ENCODE measurements at regions not wholly inside any gene's neighbourhood (a gene's known extent, or its start where the extent isn't known, plus 50 kb on each side); places are given as distances from the start of the nearest gene placed in this dataset.

- Histone ChIP-seq H4K20me1 (ENCODE audit: insufficient read depth, low read length, poor library complexity, severe bottlenecking) (no peaks in the 10 kb centered on the region), H3K4me2 (ENCODE audit: low read depth, low read length, poor library complexity, severe bottlenecking) (no peak overlapping the region), H3K4me1 (ENCODE audit: insufficient read depth, low read length, poor library complexity, severe bottlenecking) (no peaks in the 10 kb centered on the region), H3K9me3 (ENCODE audit: insufficient read depth, low read depth, low read length) (peaks cover 6% of the 10 kb centered on the region; the same call in 1 of the 2 replicates), H2AFZ (ENCODE audit: low read length) (no peak overlapping the region), H3F3A (ENCODE audit: low read depth) (no peaks in the 10 kb centered on the region), H3K9me2 (replicated peaks; ENCODE audit: low read depth, low read length) (no peaks in the 10 kb centered on the region), H3K27me3 (ENCODE audit: insufficient read depth, low read length, poor library complexity, severe bottlenecking) (no peaks in the 10 kb centered on the region), H3K9ac (ENCODE audit: low read depth, low read length, poor library complexity, severe bottlenecking) (no peak overlapping the region), H3K4me3 (ENCODE audit: low read length, poor library complexity, severe bottlenecking) (no peak overlapping the region), H3K36me3 (ENCODE audit: insufficient read depth, low read length) (no peaks in the 10 kb centered on the region), H3K79me2 (ENCODE audit: insufficient read depth, low read length) (no peaks in the 10 kb centered on the region)
- no peak for TF ChIP-seq EZH2phosphoT487 (IDR thresholded peaks at IDR 0.05; ENCODE audit: borderline replicate concordance)
- no peak for TF ChIP-seq CTCF (conservative IDR thresholded peaks at IDR 0.05; ENCODE audit: low read length)
These were observed 326.7 kb upstream of the CAMK1G start for GRCh38 chr1:209256766-209257350.

GRCh38 chr1:209257454-209257853 lies 326.1 kb upstream of the CAMK1G start:
- Histone ChIP-seq H3K4me1 (ENCODE audit: insufficient read depth, low read length, poor library complexity, severe bottlenecking) (no peaks in the 10 kb centered on the region), H3K27me3 (ENCODE audit: insufficient read depth, low read length, poor library complexity, severe bottlenecking) (no peaks in the 10 kb centered on the region), H3K9ac (ENCODE audit: low read depth, low read length, poor library complexity, severe bottlenecking) (no peak overlapping the region), H3K9me3 (ENCODE audit: insufficient read depth, low read depth, low read length) (peaks cover 6% of the 10 kb centered on the region; the same call in 1 of the 2 replicates), H4K20me1 (ENCODE audit: insufficient read depth, low read length, poor library complexity, severe bottlenecking) (no peaks in the 10 kb centered on the region), H3F3A (ENCODE audit: low read depth) (no peaks in the 10 kb centered on the region), H3K36me3 (ENCODE audit: insufficient read depth, low read length) (no peaks in the 10 kb centered on the region), H2AFZ (ENCODE audit: low read length) (no peak overlapping the region), H3K4me2 (ENCODE audit: low read depth, low read length, poor library complexity, severe bottlenecking) (no peak overlapping the region), H3K79me2 (ENCODE audit: insufficient read depth, low read length) (no peaks in the 10 kb centered on the region), H3K9me2 (replicated peaks; ENCODE audit: low read depth, low read length) (no peaks in the 10 kb centered on the region), H3K4me3 (ENCODE audit: low read length, poor library complexity, severe bottlenecking) (no peak overlapping the region)
- TF ChIP-seq EZH2phosphoT487 (IDR thresholded peaks at IDR 0.05; ENCODE audit: borderline replicate concordance) (no peak), CTCF (conservative IDR thresholded peaks at IDR 0.05; ENCODE audit: low read length) (no peak)

DNA sequence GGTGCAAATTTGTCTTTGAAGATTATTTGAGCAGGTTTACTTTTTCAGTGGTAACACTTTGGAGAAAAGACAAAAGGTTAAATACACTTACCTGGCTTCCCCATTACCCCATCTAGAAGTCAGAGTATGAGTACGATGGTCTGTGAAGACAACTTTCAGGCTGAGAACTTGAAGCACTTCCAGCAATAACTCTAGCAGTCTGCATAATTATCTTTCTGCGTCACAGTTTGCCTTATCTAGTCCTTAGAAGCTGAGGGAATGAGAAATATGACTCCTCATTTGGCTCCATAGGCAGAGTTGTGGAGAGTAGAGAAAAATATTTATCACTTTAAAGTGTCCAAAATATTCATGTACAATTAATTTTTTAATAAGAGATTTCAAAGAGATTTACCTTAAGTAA lies 323.4 kb upstream of the CAMK1G start:
- Histone ChIP-seq H3K79me2 (ENCODE audit: insufficient read depth, low read length) (no peaks in the 10 kb centered on the region), H3K9me3 (ENCODE audit: insufficient read depth, low read depth, low read length) (peaks cover 6% of the 10 kb centered on the region; the same call in 1 of the 2 replicates), H3K9me2 (replicated peaks; ENCODE audit: low read depth, low read length) (no peaks in the 10 kb centered on the region), H3K4me3 (ENCODE audit: low read length, poor library complexity, severe bottlenecking) (no peak overlapping the region), H3F3A (ENCODE audit: low read depth) (no peaks in the 10 kb centered on the region), H3K4me1 (ENCODE audit: insufficient read depth, low read length, poor library complexity, severe bottlenecking) (no peaks in the 10 kb centered on the region), H4K20me1 (ENCODE audit: insufficient read depth, low read length, poor library complexity, severe bottlenecking) (no peaks in the 10 kb centered on the region), H3K27me3 (ENCODE audit: insufficient read depth, low read length, poor library complexity, severe bottlenecking) (no peaks in the 10 kb centered on the region), H2AFZ (ENCODE audit: low read length) (no peak overlapping the region), H3K36me3 (ENCODE audit: insufficient read depth, low read length) (no peaks in the 10 kb centered on the region), H3K9ac (ENCODE audit: low read depth, low read length, poor library complexity, severe bottlenecking) (no peak overlapping the region), H3K4me2 (ENCODE audit: low read depth, low read length, poor library complexity, severe bottlenecking) (no peak overlapping the region)
- TF ChIP-seq EZH2phosphoT487 (IDR thresholded peaks at IDR 0.05; ENCODE audit: borderline replicate concordance) (no peak), CTCF (conservative IDR thresholded peaks at IDR 0.05; ENCODE audit: low read length) (no peak)

All from Loucy (cell line).